ENCODE measurements at regions not wholly inside any gene's neighbourhood (a gene's known extent, or its start where the extent isn't known, plus 50 kb on each side); places are given as distances from the start of the nearest gene placed in this dataset.

- TF ChIP-seq EZH2 (IDR thresholded peaks at IDR 0.05; ENCODE audit: borderline replicate concordance, low read depth, low read length, poor library complexity, severe bottlenecking) (no peak), CTCF (conservative IDR thresholded peaks at IDR 0.05; ENCODE audit: low read depth, low read length) (no peak)
These were observed 451.5 kb downstream of the PCDH17 start for GRCh38 chr13:58083064-58083463.

Data from A673 (cell line).